GM19463 (cell line): ENCODE measurements at regions not wholly inside any gene's neighbourhood (a gene's known extent, or its start where the extent isn't known, plus 50 kb on each side); places are given as distances from the start of the nearest gene placed in this dataset.
"Not testable (repeated sequence)": the region's sequence is repeated elsewhere in the genome, so short reads cannot be mapped to it uniquely, and the experiment has no call there.

Experiments
- ATAC-seq: cut with Tn5 transposase; IDR thresholded peaks from one replicate; pipeline ENCODE4 v1.9.1; 2021; ENCODE audit warnings: mild to moderate bottlenecking, moderate library complexity; ENCODE audit not compliant: unreplicated experiment

GRCh38 chr4:89506866-89507491, 199.4 kb upstream of the GPRIN3 start:
- ATAC-seq = no peak

DNA sequence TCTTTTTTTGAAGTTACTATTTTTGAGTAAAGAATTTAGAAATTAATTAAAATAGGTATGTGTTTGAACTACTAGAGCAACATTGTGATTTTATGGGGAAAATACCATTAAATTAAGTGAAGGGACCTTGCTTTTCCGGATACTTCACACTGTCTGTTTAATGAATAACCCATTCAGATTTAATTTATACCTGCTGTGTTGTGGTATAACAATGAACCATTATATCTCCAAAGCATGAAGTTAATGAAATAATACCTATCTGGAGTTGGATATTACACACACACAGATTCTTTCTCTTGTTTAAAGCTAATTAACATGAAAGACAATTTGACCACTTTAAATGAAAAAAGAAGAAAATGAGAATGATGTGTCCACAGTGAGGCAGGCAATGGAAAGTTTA, 195.0 kb upstream of the GPRIN3 start:
- ATAC-seq = no peak

DNA sequence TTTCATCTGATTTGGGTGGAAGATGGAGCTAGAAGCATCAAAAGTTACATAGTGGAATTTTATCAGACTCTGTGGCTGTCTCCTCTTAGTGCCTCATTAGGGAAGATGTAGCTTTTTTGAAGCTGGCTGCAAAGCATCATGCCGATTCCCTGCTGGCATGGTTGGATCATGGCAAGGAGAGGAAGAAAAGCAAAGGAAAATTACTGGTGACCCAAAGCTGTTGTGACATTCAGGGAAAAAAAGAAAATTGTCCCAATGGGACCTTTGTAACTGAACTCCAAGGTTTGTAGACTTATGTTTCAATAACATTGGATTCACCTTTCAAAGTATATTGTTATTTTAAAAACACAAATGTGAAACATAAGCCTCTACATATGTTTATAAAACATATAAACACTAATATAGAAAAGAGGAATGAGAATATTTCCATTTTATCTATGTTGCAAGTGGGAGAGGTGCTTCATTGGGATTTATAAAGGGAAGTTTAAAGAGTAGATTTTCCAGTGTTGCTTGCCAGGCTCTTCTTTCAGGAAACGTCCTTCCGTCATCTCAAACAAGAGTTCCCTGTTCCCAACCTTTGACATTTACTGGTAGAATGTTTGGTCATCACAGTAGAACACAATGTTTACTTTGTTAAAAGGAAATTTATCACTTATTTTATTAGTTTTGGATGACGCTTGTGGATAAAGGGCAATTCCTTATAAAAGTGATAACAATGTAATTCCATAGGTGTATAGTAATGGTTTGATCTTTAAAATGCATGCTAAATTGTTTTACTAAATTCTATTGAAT, 190.1 kb upstream of the GPRIN3 start:
- no peak for ATAC-seq

DNA sequence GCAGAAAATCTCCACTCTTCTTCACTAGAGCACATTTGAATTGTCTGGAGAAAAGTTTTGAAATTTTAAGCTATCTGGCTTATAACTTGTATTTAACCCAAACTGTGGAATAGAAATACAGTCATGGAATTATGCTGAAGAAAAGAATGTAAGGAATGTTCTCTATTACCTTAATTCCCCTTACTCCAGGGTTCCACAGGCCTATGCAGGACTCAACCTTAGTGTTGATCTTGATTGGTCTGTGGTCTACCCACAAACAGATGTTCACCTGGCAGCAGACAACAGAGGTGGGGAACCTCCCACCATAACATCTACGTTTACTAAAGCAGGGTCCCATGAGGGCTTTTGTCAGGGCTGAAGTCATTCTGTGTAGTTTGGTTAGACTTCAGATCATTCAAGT, 189.3 kb upstream of the GPRIN3 start:
- no peak for ATAC-seq

DNA sequence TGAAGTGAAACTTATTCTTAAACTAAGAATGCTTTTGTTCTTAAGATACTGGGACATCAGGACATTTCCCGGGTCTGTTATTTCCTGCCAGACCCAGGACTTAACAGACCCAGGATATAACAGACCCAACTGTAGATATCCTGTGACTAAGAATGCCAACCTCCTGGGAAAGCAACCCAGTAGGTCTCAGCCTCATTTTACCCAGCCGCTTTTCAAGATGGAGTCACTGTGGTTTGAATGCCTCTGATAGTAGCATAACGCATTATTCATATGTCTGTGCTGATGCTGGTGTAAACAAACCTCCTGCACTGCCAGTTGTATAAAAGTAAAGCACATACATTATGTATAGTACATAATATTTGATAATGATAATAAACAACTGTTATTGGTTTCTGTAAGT, 185.8 kb upstream of the GPRIN3 start:
- ATAC-seq = no peak

GRCh38 chr4:89492581-89493071, 185.0 kb upstream of the GPRIN3 start:
- no peak for ATAC-seq

- no peak for ATAC-seq
Observed at GRCh38 chr4:89491761-89492160, 184.2 kb upstream of the GPRIN3 start.

DNA sequence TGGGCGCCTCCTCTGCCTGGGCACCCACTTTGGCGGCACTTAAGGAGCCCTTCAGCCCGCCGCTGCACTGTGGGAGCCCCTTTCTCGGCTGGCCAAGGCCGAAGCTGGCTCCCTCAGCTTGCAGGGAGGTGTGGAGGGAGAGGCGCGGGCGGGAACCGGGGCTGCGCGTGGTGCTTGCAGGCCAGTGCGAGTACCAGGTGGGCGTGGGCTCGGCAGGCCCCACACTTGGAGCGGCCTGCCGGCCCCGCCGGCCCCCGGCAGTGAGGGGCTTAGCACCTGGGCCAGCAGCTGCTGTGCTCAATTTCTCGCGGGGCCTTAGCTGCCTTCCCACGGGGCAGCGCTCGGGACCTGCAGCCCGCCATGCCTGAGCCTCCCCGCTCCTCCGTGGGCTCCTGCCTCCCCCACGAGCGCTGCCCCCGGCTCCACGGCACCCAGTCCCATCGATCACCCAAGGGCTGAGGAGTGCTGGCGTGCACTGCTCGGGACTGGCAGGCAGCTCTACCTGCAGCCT, 182.4 kb upstream of the GPRIN3 start:
- ATAC-seq = not testable (repeated sequence)

GRCh38 chr4:89489338-89489771, 181.8 kb upstream of the GPRIN3 start:
- ATAC-seq = no peak

- ATAC-seq = no peak
Observed at GRCh38 chr4:89488736-89489135, 181.1 kb upstream of the GPRIN3 start.

GRCh38 chr4:89486673-89487072, 179.1 kb upstream of the GPRIN3 start:
- ATAC-seq = no peak

- no peak for ATAC-seq
Observed at GRCh38 chr4:89486042-89486441, 178.4 kb upstream of the GPRIN3 start.

DNA sequence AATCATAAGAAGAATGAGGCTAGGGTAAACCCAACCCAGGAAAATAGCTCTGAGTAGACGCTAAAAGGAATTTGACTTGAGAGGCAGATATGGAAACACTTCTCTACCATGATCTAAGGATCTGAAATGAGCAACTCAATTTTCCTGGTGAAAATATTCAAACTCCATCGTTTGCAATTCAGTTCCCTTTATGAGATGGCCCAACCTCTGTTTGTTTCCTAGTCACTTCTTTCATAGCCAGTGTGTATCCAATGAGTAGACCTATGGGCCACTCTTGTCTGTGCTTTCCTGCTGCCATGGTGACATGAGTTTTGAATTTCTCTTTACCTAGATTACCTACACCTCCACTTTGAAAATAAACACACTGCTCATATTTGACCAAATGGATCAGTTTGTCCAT, 176.2 kb upstream of the GPRIN3 start:
- ATAC-seq = no peak

DNA sequence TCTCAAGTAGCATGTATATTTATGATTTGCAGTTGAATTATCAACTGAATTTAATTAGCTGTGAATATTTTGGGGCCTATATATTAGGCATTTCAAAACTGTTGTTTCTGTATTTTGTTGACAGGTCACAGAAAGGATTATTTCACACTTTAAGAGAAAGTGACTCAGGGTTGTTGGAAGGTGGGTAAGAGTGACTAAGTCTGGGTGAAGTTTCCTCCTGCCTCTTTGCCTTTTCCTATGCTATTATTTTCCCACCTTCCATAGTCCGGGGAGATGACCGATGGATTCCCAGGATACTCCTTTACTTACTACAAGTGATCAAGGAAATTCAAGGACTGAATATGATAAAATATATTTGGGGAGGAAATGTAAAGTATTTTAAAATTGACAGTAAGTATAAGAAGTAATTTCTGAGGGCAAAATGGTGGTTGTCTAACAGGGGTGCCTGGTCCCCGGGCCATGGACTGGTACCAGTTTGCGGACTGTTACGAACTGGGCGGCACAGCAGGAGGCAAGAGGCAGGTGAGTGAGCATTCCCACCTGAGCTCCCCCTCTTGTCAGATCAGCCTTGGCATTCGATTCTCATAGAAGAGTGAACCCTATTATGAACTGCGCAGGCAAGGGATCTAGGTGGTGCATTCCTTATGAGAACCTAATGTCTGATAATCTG, 175.5 kb upstream of the GPRIN3 start:
- ATAC-seq = no peak

DNA sequence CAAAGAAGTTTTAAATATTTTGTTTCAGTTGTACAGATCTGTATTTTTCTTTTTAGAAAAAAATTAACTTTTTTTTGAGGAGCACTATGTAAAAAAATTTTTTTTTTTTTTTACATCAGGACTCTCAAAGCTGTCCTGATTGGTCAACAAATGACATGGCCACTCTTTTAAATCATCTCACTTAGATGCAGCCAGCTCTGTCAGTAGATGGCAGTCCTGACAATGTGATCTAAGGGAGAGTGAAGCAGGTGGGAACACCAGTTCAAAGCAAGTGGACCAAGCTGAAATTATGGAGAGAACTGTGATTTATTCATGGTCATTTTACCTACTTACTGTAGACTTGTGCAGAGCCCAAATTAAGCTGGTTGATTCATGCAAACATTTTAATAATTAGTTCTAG, 174.7 kb upstream of the GPRIN3 start:
- ATAC-seq = peak; percentile 87

GRCh38 chr4:89469930-89470375, 162.4 kb upstream of the GPRIN3 start:
- peak; percentile 68 for ATAC-seq

DNA sequence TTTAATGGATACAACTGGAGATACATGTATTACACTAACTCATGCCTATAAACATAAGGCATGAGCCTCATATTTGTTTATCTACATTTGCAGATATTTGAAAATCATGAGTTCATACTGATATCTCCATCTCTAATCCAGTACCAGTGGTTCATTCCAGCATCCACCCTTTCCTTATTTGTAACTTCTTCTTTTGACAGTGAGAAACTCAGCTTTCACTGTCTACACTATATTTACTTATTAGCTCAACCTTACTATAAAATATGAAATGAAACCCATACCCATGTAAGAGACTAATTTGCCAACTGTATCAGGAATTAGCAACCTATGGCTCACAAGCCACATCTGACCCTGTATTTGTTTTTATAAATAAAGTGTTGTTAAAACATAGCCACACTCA, 161.9 kb upstream of the GPRIN3 start:
- ATAC-seq = peak; percentile 4

DNA sequence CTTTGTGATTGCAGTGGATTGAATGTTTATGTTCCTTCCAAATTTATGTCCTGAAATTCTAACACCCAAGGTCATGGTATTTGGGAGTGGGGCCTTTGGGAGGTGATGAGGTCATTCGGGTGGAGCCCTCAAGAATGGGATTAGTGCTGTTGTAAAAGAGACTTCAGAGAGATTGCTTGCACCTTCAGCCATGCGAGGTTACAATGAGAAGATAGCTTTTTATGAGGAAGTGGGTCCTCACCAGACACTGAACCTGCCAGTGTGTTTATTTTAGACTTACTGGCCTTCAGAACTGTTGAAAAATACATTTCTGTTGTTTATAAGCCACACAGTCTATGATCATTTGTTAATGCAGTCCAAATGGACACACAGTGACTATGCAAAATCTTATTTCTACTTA, 161.0 kb upstream of the GPRIN3 start:
- ATAC-seq = no peak

DNA sequence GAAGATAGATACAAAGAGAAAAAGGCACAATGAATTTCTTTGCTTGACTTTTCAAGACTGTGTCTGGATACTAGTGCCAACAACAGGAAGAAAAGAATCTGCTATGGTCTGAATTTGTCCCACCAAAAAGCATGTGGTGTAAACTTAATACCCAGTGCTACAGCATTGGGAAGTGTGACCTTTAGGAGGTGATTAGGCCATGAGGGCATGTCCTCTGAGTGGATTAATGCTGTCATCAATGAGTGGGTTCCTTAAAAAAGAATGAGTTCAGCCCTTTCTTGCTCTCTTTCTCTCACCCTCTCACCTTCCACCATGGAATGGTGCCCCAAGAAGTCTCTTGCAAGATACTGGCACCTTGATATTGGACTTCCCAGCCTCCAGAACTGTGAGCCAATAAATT, 155.7 kb upstream of the GPRIN3 start:
- no peak for ATAC-seq

- ATAC-seq = no peak
Observed at GRCh38 chr4:89447543-89447942, 139.9 kb upstream of the GPRIN3 start.

- ATAC-seq = no peak
Observed at GRCh38 chr4:89446193-89446592, 138.6 kb upstream of the GPRIN3 start.

DNA sequence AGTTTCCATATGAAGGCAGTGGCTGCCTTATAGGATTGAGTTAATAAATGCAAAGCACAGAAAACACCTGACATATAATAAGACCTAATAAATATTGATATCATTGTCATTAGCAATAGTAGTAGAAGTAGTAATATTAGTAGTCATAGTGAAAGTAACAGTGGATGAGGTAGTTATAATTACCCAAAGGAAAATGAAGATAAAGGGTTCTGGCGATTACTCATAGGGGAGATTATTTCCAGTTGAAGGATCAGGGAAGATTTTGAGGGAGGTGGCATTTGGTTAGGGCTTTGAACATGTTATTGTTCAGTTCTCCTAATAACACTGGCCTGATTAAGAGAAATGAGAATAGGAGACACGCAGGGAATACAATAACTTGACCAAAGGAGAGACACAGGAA, 131.9 kb upstream of the GPRIN3 start:
- ATAC-seq = no peak
